Non-pigmented ciliary epithelial cell (primary cell): ENCODE measurements at regions not wholly inside any gene's neighbourhood (a gene's known extent, or its start where the extent isn't known, plus 50 kb on each side); places are given as distances from the start of the nearest gene placed in this dataset.

Experiments
- DNase-seq: peaks from one replicate; pipeline ENCODE4 v3.0.0-alpha.2; 2010; ENCODE audit warnings: low read depth

- no peak for DNase-seq
These were observed 162.9 kb upstream of the CELF2 start for GRCh38 chr10:10854725-10855124.

- DNase-seq: no peak
These were observed 162.5 kb upstream of the CELF2 start for GRCh38 chr10:10855151-10855581.

- no peak for DNase-seq
These were observed 157.2 kb upstream of the CELF2 start for GRCh38 chr10:10860455-10860976.

GRCh38 chr10:10865303-10865702 lies 152.4 kb upstream of the CELF2 start:
- DNase-seq: no peak

- no peak for DNase-seq
These were observed 151.8 kb upstream of the CELF2 start for GRCh38 chr10:10865913-10866312.

GRCh38 chr10:10869592-10869991 lies 148.1 kb upstream of the CELF2 start:
- peak; percentile 36 for DNase-seq

GRCh38 chr10:10870523-10871241 lies 147.0 kb upstream of the CELF2 start:
- DNase-seq: no peak

GRCh38 chr10:10871352-10871751 lies 146.3 kb upstream of the CELF2 start:
- no peak for DNase-seq

- DNase-seq: peak; percentile 88
These were observed 145.5 kb upstream of the CELF2 start for GRCh38 chr10:10872035-10872673.

- DNase-seq: no peak
These were observed 144.9 kb upstream of the CELF2 start for GRCh38 chr10:10872764-10873163.

GRCh38 chr10:10873289-10873688 lies 144.4 kb upstream of the CELF2 start:
- no peak for DNase-seq

GRCh38 chr10:10873915-10874314 lies 143.8 kb upstream of the CELF2 start:
- no peak for DNase-seq

GRCh38 chr10:10878963-10879362 lies 138.7 kb upstream of the CELF2 start:
- DNase-seq: no peak

- no peak for DNase-seq
These were observed 136.4 kb upstream of the CELF2 start for GRCh38 chr10:10881117-10881813.

- no peak for DNase-seq
These were observed 133.9 kb upstream of the CELF2 start for GRCh38 chr10:10883737-10884136.

- no peak for DNase-seq
These were observed 130.7 kb upstream of the CELF2 start for GRCh38 chr10:10886861-10887531.

GRCh38 chr10:10891124-10892082 lies 126.3 kb upstream of the CELF2 start:
- peak; percentile 64 for DNase-seq

GRCh38 chr10:10892290-10892875 lies 125.3 kb upstream of the CELF2 start:
- no peak for DNase-seq

GRCh38 chr10:10897400-10897799 lies 120.3 kb upstream of the CELF2 start:
- no peak for DNase-seq

- no peak for DNase-seq
These were observed 115.8 kb upstream of the CELF2 start for GRCh38 chr10:10901906-10902305.

GRCh38 chr10:10902951-10903350 lies 114.7 kb upstream of the CELF2 start:
- DNase-seq: no peak
